Mesothelial cell of epicardium (in vitro differentiated cells): ENCODE measurements at regions not wholly inside any gene's neighbourhood (a gene's known extent, or its start where the extent isn't known, plus 50 kb on each side); places are given as distances from the start of the nearest gene placed in this dataset.

Experiments used
- DNase-seq, 2 experiments: peaks; one replicate each; pipeline ENCODE4 v3.0.0; 2021; ENCODE audit warnings: low spot score in 2 of 2; ENCODE audit not compliant: unreplicated experiment in 2 of 2
- H3K27ac Mint-ChIP-seq: 2 replicates; pipeline ENCODE4 v1.8.0; 2021; ENCODE audit warnings: mixed read lengths
- H3K27me3 Mint-ChIP-seq: 2 replicates; pipeline ENCODE4 v1.8.0; 2021; ENCODE audit warnings: low read depth, mixed read lengths
- H3K36me3 Mint-ChIP-seq: 2 replicates; pipeline ENCODE4 v1.8.0; 2021; ENCODE audit warnings: mixed read lengths
- H3K4me1 Mint-ChIP-seq: 2 replicates; pipeline ENCODE4 v1.8.0; 2021; ENCODE audit warnings: mixed read lengths
- H3K4me3 Mint-ChIP-seq: 2 replicates; pipeline ENCODE4 v1.8.0; 2021; ENCODE audit warnings: mild to moderate bottlenecking, moderate library complexity, mixed read lengths
- H3K9me3 Mint-ChIP-seq: 2 replicates; pipeline ENCODE4 v1.8.0; 2021; ENCODE audit warnings: mixed read lengths
- CTCF ChIP-seq: fragments of 200-600 bp; sonication (generic); IDR thresholded peaks from one replicate; pipeline ENCODE4 v1.5.0; 2021; ENCODE audit warnings: antibody characterized with exemption; ENCODE audit not compliant: unreplicated experiment

- peaks cover 13% of the 10 kb centered on the region for H3K9me3 Mint-ChIP-seq
- H3K36me3 Mint-ChIP-seq, result peaks cover 5% of the 10 kb centered on the region
- H3K27me3 Mint-ChIP-seq, result no peaks in the 10 kb centered on the region
- H3K4me1 Mint-ChIP-seq, result peaks cover 25% of the 10 kb centered on the region
- no peak overlapping the region for H3K27ac Mint-ChIP-seq
- DNase-seq, result no peak
- TF ChIP-seq CTCF, result no peak
- no peak overlapping the region for H3K4me3 Mint-ChIP-seq
Observed at GRCh38 chr12:97757481-97758193, 295.0 kb downstream of the RMST start.

GRCh38 chr12:97758194-97758501 lies 295.5 kb downstream of the RMST start:
- H3K9me3 Mint-ChIP-seq, result peaks cover 18% of the 10 kb centered on the region
- no peak for DNase-seq
- H3K36me3 Mint-ChIP-seq, result peaks cover 5% of the 10 kb centered on the region
- no peaks in the 10 kb centered on the region for H3K27me3 Mint-ChIP-seq
- no peak overlapping the region for H3K4me3 Mint-ChIP-seq
- H3K4me1 Mint-ChIP-seq, result peaks cover 25% of the 10 kb centered on the region
- TF ChIP-seq CTCF, result no peak
- H3K27ac Mint-ChIP-seq, result no peak overlapping the region

- H3K4me3 Mint-ChIP-seq, result no peak overlapping the region
- no peak for TF ChIP-seq CTCF
- peaks cover 19% of the 10 kb centered on the region for H3K9me3 Mint-ChIP-seq
- no peak for DNase-seq
- no peak overlapping the region for H3K27ac Mint-ChIP-seq
- no peaks in the 10 kb centered on the region for H3K27me3 Mint-ChIP-seq
- peaks cover 5% of the 10 kb centered on the region for H3K36me3 Mint-ChIP-seq
- peaks cover 25% of the 10 kb centered on the region for H3K4me1 Mint-ChIP-seq
Observed at GRCh38 chr12:97758586-97758985, 296.0 kb downstream of the RMST start.

GRCh38 chr12:97760601-97761000 lies 298.0 kb downstream of the RMST start:
- no peak overlapping the region for H3K4me3 Mint-ChIP-seq
- H3K9me3 Mint-ChIP-seq, result peaks cover 19% of the 10 kb centered on the region
- DNase-seq, result no peak
- no peak for TF ChIP-seq CTCF
- no peaks in the 10 kb centered on the region for H3K27me3 Mint-ChIP-seq
- peaks cover 5% of the 10 kb centered on the region for H3K36me3 Mint-ChIP-seq
- H3K27ac Mint-ChIP-seq, result no peak overlapping the region
- H3K4me1 Mint-ChIP-seq, result peaks cover 23% of the 10 kb centered on the region

- Mint-ChIP-seq H3K27ac (no peak overlapping the region), H3K4me1 (peaks cover 9% of the 10 kb centered on the region), H3K4me3 (no peak overlapping the region), H3K36me3 (peaks cover 5% of the 10 kb centered on the region), H3K9me3 (peaks cover 19% of the 10 kb centered on the region), H3K27me3 (no peaks in the 10 kb centered on the region)
- no peak for DNase-seq
- no peak for TF ChIP-seq CTCF
Observed at GRCh38 chr12:97763113-97763512, 300.5 kb downstream of the RMST start.

- no peak for TF ChIP-seq CTCF
- no peak for DNase-seq
- Mint-ChIP-seq H3K4me3 (no peak overlapping the region), H3K27ac (no peak overlapping the region), H3K36me3 (peaks cover 5% of the 10 kb centered on the region), H3K27me3 (no peaks in the 10 kb centered on the region), H3K9me3 (peaks cover 19% of the 10 kb centered on the region), H3K4me1 (peaks cover under 1% of the 10 kb centered on the region)
Observed at GRCh38 chr12:97764700-97765099, 302.1 kb downstream of the RMST start.
